ENCODE measurements at regions not wholly inside any gene's neighbourhood (a gene's known extent, or its start where the extent isn't known, plus 50 kb on each side); places are given as distances from the start of the nearest gene placed in this dataset.

- no peak for TF ChIP-seq CTCF (conservative IDR thresholded peaks at IDR 0.05 in 1 of 2, IDR thresholded peaks at IDR 0.05 in 1 of 2; ENCODE audit: low read depth in 1 of 2, low read length in 2 of 2)
- TF ChIP-seq EZH2 (IDR thresholded peaks at IDR 0.05; ENCODE audit: low read length, missing control alignments), result no peak
Observed at GRCh38 chr9:7315116-7315515, 484.5 kb downstream of the DMAC1 start.

Data from fibroblast of lung (primary cell).